ENCODE measurements at regions not wholly inside any gene's neighbourhood (a gene's known extent, or its start where the extent isn't known, plus 50 kb on each side); places are given as distances from the start of the nearest gene placed in this dataset.

- no peak for DNase-seq (ENCODE audit: low read depth)
Measured at GRCh38 chr11:112786196-112786595, 175.0 kb upstream of the NCAM1 start.

GRCh38 chr11:112786886-112787530 is 174.2 kb upstream of the NCAM1 start:
- DNase-seq (ENCODE audit: low read depth), result no peak

- no peak for DNase-seq (ENCODE audit: low read depth)
Measured at GRCh38 chr11:112789481-112789880, 171.7 kb upstream of the NCAM1 start.

- no peak for DNase-seq (ENCODE audit: low read depth)
Measured at GRCh38 chr11:112790286-112790685, 170.9 kb upstream of the NCAM1 start.

GRCh38 chr11:112792070-112792469 is 169.2 kb upstream of the NCAM1 start:
- DNase-seq (ENCODE audit: low read depth), result no peak

GRCh38 chr11:112793416-112793815 is 167.8 kb upstream of the NCAM1 start:
- no peak for DNase-seq (ENCODE audit: low read depth)

GRCh38 chr11:112794331-112794846 is 166.8 kb upstream of the NCAM1 start:
- no peak for DNase-seq (ENCODE audit: low read depth)

- DNase-seq (ENCODE audit: low read depth), result no peak
Measured at GRCh38 chr11:112795142-112795815, 165.9 kb upstream of the NCAM1 start.

GRCh38 chr11:112795911-112796649 is 165.1 kb upstream of the NCAM1 start:
- no peak for DNase-seq (ENCODE audit: low read depth)

GRCh38 chr11:112797092-112797491 is 164.1 kb upstream of the NCAM1 start:
- DNase-seq (ENCODE audit: low read depth), result no peak

- DNase-seq (ENCODE audit: low read depth), result no peak
Measured at GRCh38 chr11:112797648-112798293, 163.4 kb upstream of the NCAM1 start.

- DNase-seq (ENCODE audit: low read depth), result no peak
Measured at GRCh38 chr11:112801025-112801816, 160.0 kb upstream of the NCAM1 start.

GRCh38 chr11:112801817-112802088 is 159.5 kb upstream of the NCAM1 start:
- no peak for DNase-seq (ENCODE audit: low read depth)

GRCh38 chr11:112805658-112806057 is 155.6 kb upstream of the NCAM1 start:
- no peak for DNase-seq (ENCODE audit: low read depth)

- no peak for DNase-seq (ENCODE audit: low read depth)
Measured at GRCh38 chr11:112806256-112806655, 155.0 kb upstream of the NCAM1 start.

GRCh38 chr11:112806876-112807275 is 154.3 kb upstream of the NCAM1 start:
- no peak for DNase-seq (ENCODE audit: low read depth)

- DNase-seq (ENCODE audit: low read depth), result no peak
Measured at GRCh38 chr11:112809429-112809828, 151.8 kb upstream of the NCAM1 start.

- DNase-seq (ENCODE audit: low read depth), result no peak
Measured at GRCh38 chr11:112810951-112811350, 150.3 kb upstream of the NCAM1 start.

- no peak for DNase-seq (ENCODE audit: low read depth)
Measured at GRCh38 chr11:112811783-112812182, 149.4 kb upstream of the NCAM1 start.

GRCh38 chr11:112812729-112813128 is 148.5 kb upstream of the NCAM1 start:
- no peak for DNase-seq (ENCODE audit: low read depth)

GRCh38 chr11:112814168-112814567 is 147.1 kb upstream of the NCAM1 start:
- no peak for DNase-seq (ENCODE audit: low read depth)

GRCh38 chr11:112817376-112817775 is 143.8 kb upstream of the NCAM1 start:
- no peak for DNase-seq (ENCODE audit: low read depth)

Data from stimulated activated CD8-positive, alpha-beta memory T cell treated with anti-CD3 and anti-CD28 coated beads, Interleukin-15, amount 100 ng/mL, for 24 hours (primary cell).